Pancreas (tissue), 10 donors: ENCODE measurements at regions not wholly inside any gene's neighbourhood (a gene's known extent, or its start where the extent isn't known, plus 50 kb on each side); places are given as distances from the start of the nearest gene placed in this dataset.
"Not testable (repeated sequence)": the region's sequence is repeated elsewhere in the genome, so short reads cannot be mapped to it uniquely, and the experiment has no call there.

ENCODE experiments used
- ATAC-seq, 4 donors: fragments of 200-7000 bp; cut with Tn5 transposase; one replicate each; pipeline versions ENCODE4 v1.8.0 to v1.9.1; 2020; ENCODE audit warnings: mild to moderate bottlenecking in 4 of 4, moderate library complexity in 4 of 4
- DNase-seq, 6 donors: peaks; one replicate each; pipeline ENCODE4 v3.0.0-alpha.2; 2020
- FAIRE-seq: peaks from 2 replicates; lab custom pipeline; 2012; peaks lifted over from hg19 to GRCh38; lab: Jason Lieb, UNC
- H3K27ac ChIP-seq, 4 donors: fragments of 200-600 bp; sonication (generic); 1 replicate in 3 of 4; 2 replicates in 1 of 4; pipeline versions ENCODE4 v1.5.0 to v1.8.0; 2020
- H3K27me3 ChIP-seq, 4 donors: fragments of 200-600 bp; one replicate each; pipeline ENCODE4 v1.8.0; 2021
- H3K36me3 ChIP-seq, 3 donors: fragments of 200-600 bp; sonication (generic) in 1 of 3; one replicate each; pipeline versions ENCODE4 v1.5.0 to v1.8.0; 2020 to 2021
- H3K4me1 ChIP-seq, 3 donors: fragments of 200-600 bp; one replicate each; pipeline ENCODE4 v1.8.0; 2021
- H3K4me3 ChIP-seq, 4 donors: fragments of 200-600 bp; sonication (generic) in 2 of 4; one replicate each; pipeline versions ENCODE4 v1.5.0 to v1.8.0; 2020 to 2021
- H3K9me3 ChIP-seq, 4 donors: fragments of 200-600 bp; one replicate each; pipeline ENCODE4 v1.8.0; 2021
- WGBS, 2 donors: extraction: QIAGEN DNeasy Blood & Tissue Kit; methylation state at CpG; one replicate each; pipeline ENCODE4 v1.1.7; 2013; 5-methylcytosine and 5-hydroxymethylcytosine counted together
- intact Hi-C, 3 donors: fragments of 100-400 bp; cut with DNase I; formaldehyde crosslinking; loops; one replicate each; pipeline versions ENCODE4 v1.11.1 to v1.14.2; 2022
- donor health status: healthy with polysubstance abuse.
- donor health status: DM: no; HTN: no; CAD: no; lungs with moderate emphysema.
- donor health status: DM: no; HTN: no; CAD: no.
- donor health status: control.
- donor health status: control.
- donor health status: Bipolar disorder and iron deficiency.
- donor health status: DM: yes; HTN: yes; CAD: no.
- donor health status: DM: no; HTN: no; CAD: no.
- donor health status: DM: no; HTN: no; CAD: no.
- donor health status: DM: yes; HTN: yes; CAD: no.

DNA sequence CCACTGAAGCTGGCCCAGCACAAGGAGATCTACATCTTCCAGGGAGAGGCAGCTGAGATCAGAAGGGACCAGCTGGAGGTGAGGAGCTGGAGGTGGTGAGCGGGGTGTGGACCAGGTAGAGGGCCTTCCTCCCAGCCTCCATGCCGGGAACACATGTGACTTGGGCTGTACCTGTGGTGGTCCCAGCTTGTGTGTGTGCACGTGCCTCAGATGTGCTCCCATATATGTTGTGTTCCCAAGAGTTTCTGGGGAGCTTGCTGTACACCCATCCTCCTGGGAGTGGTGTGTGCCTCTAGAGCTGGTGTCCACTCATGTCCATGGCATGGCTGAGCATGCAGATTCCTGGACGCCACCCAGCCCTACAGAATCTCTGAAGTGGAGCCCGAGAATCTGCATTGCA lies 183.7 kb upstream of the AKAP13 start:
- H3K27ac ChIP-seq, H3K36me3 ChIP-seq, ATAC-seq, FAIRE-seq, H3K4me1 ChIP-seq, H3K9me3 ChIP-seq, H3K27me3 ChIP-seq, H3K4me3 ChIP-seq, intact Hi-C loops: not testable (repeated sequence)
- WGBS, 2 donors: 53 to 86% methylated on average over 2 of the region's 5 CpGs
- DNase-seq: peak in 1 of 6 donors; percentile 39

DNA sequence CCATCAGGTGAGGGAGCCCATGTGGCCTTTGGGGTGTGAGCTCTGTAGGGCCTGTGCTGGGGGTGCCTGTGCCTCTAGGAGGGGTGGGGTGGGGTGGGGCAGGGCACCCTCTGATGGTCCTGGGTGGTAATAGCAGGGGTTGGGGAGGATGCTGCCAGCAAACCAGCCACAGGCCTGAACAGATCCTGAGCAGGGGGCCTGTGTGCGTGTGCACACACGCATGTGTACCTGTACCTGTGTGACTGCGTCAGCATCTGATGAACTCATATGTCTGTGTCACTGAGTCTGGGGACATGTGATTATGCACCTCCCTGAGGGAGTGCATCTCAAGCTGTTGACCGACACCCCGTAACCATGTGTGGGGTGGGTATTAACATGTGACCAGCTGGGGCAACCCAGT lies 182.8 kb upstream of the AKAP13 start:
- H3K27me3 ChIP-seq, FAIRE-seq, H3K27ac ChIP-seq, H3K9me3 ChIP-seq, ATAC-seq, H3K4me1 ChIP-seq, DNase-seq, H3K4me3 ChIP-seq, intact Hi-C loops, H3K36me3 ChIP-seq: not testable (repeated sequence)
- no CpG with 5 or more reads among the region's 5 CpGs for WGBS, 2 donors

DNA sequence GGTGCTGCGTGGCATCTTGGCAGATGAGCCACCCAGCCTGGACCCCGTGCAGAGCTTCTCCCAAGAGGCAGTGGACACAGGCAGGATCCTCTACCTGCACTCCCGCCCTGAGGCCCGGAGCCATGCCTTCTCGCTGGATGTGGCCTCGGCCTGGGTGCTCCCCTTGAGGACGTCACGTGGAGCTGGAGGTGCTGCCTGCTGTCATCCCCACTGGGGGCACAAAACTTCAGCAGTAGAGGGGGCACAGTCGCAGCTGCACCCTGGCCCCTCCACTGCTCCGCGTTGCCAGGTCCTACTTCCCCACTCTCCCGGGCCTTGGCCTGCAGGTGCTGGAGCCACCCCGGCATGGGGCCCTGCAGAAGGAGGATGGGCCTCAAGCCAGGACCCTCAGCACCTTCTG lies 182.0 kb upstream of the AKAP13 start:
- H3K9me3 ChIP-seq, H3K4me3 ChIP-seq, H3K36me3 ChIP-seq, ATAC-seq, H3K27ac ChIP-seq, intact Hi-C loops, DNase-seq, H3K4me1 ChIP-seq, H3K27me3 ChIP-seq, FAIRE-seq: not testable (repeated sequence)
- WGBS, 2 donors: no CpG with 5 or more reads among the region's 13 CpGs

DNA sequence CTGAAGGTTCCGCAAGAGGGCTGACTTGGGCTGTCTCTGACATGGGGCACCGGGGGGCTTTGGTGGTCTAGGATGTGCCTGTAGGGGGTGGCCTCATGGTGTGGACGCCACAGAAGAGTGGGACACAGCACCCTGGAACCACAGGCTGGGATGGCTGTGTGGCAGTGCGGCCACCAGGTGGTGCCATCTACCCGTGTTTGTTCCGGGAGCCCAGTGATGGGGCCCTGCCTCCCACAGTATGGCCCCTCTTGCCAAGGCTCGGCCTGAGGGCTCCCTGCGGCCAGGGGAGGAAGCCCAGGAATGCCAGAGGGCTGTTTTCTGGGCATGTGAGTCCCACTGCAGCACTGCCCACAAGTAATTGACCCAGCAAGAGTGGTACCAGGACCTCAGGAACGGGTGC lies 180.2 kb upstream of the AKAP13 start:
- peak; percentile 82 to 99 (median 97) for ATAC-seq
- H3K27ac ChIP-seq, DNase-seq, intact Hi-C loops, H3K4me1 ChIP-seq, H3K36me3 ChIP-seq, H3K9me3 ChIP-seq, H3K4me3 ChIP-seq, H3K27me3 ChIP-seq, FAIRE-seq: not testable (repeated sequence)
- WGBS, 2 donors: 0% methylated on average over 1 of the region's 9 CpGs; no CpG with 5 or more reads in 1 of the 2 donors

DNA sequence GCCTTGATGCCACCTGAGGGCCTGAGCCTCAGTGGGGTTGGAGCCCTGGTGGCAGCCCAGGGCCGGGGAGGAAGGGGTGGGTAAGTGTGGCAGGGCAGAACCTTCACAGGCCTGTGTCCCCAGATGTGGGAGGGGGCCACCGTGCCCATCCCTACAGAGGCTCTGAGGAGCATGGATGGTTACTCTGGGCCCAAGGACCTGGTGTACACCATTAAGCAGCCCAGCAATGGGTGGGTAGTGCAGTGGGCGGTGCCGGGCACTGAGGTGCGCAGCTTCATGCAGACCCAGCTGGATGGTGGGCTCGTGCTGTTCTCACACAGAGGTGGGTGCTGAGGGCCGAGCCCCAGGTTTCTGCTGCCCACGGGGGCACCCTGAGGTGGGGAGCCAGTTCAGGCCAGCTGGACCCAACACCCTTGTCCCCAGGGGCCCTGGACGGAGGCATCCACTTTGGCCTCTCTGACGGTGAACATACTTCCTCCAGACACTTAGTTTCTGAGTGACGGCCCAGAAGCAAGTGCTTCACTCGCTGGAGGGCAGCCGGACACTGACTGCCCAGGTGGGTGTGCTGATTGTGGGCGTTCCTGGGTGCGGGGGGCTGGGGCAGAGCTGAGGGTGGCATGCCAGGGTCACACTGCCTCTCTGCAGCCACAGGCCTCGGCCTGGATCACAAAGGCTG lies 179.1 kb upstream of the AKAP13 start:
- intact Hi-C loops, FAIRE-seq: not testable (repeated sequence)
- ATAC-seq: peak in 1 of 4 donors; percentile 35

DNA sequence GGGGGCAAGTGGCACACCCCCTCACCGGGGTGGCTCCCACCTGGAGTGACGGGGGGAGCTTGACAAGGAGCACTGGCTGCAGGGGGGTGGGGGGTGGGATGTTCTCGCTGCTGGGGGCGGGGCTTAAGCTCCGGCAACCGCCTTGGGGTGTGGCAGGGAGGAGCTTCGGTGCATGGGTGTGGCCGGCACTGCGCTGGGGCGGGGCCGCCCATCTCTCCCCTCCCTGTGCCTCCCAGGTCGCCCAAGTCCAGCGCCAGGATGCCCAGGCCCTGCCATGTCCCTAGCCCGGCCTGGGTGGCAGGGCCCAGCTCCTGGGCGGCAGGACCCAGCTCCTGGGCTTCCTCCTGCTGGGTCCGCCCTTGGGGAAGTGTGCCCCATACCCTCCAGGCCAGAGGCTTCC lies 175.9 kb upstream of the AKAP13 start:
- H3K27me3 ChIP-seq, DNase-seq, H3K4me3 ChIP-seq, H3K9me3 ChIP-seq, FAIRE-seq, H3K36me3 ChIP-seq, H3K4me1 ChIP-seq, H3K27ac ChIP-seq, ATAC-seq, intact Hi-C loops: not testable (repeated sequence)
- 89% methylated on average over 5 of the region's 16 CpGs; no CpG with 5 or more reads in 1 of the 2 donors for WGBS, 2 donors

More for the DNA sequence above, 179.1 kb upstream of the AKAP13 start:
- not testable (repeated sequence) for H3K27ac ChIP-seq, H3K27me3 ChIP-seq, DNase-seq, H3K4me3 ChIP-seq, H3K36me3 ChIP-seq, H3K9me3 ChIP-seq, H3K4me1 ChIP-seq
- WGBS, 2 donors: 48 to 54% methylated on average over 5 to 6 of the region's 16 CpGs

DNA sequence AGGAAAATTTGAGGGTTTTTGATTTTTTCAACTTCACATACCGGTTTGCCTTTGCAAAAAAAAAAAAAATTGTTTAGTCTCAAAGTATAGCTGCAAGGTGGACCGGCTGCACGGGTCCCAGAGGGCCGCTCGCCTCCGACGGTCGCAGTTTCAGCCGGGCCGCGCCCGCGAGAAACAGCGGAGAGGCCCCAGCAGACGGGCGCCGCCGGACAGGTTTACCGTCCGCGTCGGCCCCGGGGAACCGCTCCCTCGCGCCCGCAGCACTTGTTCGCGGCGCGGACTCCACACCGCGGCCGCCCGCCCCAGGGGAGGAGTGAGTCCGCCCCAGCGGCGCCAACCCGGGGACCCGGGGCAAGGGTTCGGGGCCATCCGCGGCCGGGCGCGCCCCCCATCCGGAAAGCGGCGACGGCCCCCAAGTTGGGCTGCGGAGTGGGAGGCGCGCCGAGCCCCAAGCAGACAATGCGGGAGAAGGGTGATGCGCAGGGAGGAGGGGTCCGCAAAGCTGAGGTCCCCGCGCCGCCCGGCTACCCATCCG lies 146.5 kb upstream of the AKAP13 start:
- H3K27me3 ChIP-seq, H3K4me1 ChIP-seq, H3K36me3 ChIP-seq, intact Hi-C loops, ATAC-seq, H3K27ac ChIP-seq, FAIRE-seq, H3K9me3 ChIP-seq: not testable (repeated sequence)
- peak in 3 of 6 donors; percentile 25 to 58 (median 27) for DNase-seq
- 1% methylated on average over 23 to 48 of the region's 62 CpGs for WGBS, 2 donors
- peak overlapping the region in 3 of 4 donors; percentile 16 to 45 (median 40) for H3K4me3 ChIP-seq

DNA sequence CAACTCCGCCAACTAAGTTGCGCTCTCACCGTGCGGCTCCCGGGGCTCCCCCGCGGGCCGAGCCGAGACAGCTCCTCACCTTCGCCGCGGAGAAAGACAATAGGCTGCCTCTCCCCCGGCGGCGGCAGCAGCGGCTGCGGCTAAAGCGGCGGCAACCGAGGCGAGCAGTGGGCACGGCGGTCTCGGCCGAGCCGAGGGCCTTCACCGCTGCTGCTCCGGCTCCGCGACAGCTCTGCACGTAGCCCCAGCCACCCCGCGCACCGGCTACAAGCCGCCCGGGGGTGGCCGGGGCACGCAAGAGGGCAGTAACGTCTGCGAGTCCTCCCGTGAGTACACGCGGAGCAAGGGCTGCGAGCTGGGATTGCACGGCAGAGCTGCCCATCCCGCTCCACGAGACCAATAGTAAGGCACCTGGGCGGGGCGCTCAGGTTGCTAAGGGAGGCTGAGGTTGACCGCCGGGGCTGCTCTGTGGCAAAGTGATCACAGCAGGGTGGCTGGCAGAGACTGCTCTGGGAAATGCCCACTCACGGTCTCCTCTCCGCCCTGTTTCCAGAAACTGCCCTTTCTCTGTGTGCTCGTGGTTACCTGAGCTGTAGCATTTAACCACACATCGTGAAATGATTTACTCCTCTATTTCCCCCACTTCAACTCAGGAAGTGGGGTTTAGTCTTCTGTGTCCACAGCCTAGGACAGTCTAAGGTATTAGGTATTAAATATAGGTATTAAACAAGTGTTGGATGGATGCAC lies 145.8 kb upstream of the AKAP13 start:
- H3K4me3 ChIP-seq: peak overlapping the region in 1 of 4 donors; percentile 32
- 2% methylated on average over 19 of the region's 55 CpGs; no CpG with 5 or more reads in 1 of the 2 donors for WGBS, 2 donors
- H3K36me3 ChIP-seq: not testable (repeated sequence)

DNA sequence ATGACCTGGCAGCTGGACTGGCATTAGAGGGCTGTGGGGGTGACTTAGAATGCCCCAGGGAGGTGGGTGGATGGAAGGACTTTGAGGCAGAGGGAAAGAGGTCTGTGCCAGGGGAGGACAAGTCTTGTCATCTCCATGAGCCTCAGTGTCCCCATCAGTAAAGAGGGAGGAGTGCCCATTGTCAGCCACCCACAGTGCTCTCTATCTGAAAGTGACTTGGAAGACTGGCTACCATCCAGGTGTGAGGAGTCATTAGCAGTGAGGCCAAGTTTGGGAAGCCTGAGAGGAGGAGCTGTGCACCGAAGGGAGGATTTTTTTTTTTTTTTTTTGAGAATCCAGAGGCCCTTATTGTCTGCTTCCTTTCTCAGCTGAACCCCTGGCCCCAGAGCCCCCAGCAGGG lies 136.3 kb upstream of the AKAP13 start:
- H3K27ac ChIP-seq, H3K9me3 ChIP-seq, intact Hi-C loops, H3K4me3 ChIP-seq, H3K36me3 ChIP-seq, FAIRE-seq, H3K27me3 ChIP-seq, DNase-seq, H3K4me1 ChIP-seq, ATAC-seq: not testable (repeated sequence)
- 33% methylated on average over 1 of the region's 1 CpG for WGBS, 2 donors

More for the DNA sequence above, 145.8 kb upstream of the AKAP13 start:
- H3K9me3 ChIP-seq, H3K27me3 ChIP-seq, H3K4me1 ChIP-seq, DNase-seq, ATAC-seq, intact Hi-C loops, FAIRE-seq: not testable (repeated sequence)
- peak overlapping the region in 1 of 4 donors; percentile 52 for H3K27ac ChIP-seq

DNA sequence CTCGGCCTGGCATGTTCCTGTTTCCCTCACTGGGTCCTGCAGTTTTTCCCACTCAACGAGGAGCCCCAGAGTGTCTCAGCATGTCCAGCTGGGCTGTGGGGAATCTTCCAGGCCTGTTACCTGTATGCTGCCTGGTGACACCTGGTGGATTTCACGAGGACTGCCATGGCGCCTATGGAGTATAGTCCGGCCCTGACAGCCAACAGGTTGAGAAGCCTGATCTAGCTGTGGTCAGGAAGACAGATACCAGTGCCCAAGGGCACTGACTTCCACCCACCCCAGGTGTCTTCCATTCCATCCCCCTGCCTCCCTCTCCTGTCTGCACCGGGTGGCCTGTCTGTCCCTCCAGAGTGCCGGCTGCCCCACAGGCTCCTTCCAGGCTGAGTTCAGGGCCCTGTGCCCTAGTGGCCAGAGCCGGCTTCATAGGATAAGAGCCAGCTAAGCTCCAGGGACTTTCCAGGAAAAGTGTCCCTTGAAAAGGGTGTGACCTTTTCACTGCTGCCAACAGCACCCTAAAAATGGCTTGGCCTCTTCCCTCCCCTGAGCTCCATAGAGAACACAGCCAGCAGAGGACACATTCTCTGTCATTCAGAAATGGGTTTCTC lies 129.4 kb upstream of the AKAP13 start:
- H3K27ac ChIP-seq, H3K27me3 ChIP-seq, intact Hi-C loops, H3K36me3 ChIP-seq, FAIRE-seq, H3K9me3 ChIP-seq, H3K4me3 ChIP-seq, H3K4me1 ChIP-seq: not testable (repeated sequence)
- DNase-seq (peak; percentile 55 to 86 (median 67)), ATAC-seq (peak in 1 of 4 donors; percentile 54)
- WGBS, 2 donors: 38 to 39% methylated on average over 7 to 8 of the region's 8 CpGs

DNA sequence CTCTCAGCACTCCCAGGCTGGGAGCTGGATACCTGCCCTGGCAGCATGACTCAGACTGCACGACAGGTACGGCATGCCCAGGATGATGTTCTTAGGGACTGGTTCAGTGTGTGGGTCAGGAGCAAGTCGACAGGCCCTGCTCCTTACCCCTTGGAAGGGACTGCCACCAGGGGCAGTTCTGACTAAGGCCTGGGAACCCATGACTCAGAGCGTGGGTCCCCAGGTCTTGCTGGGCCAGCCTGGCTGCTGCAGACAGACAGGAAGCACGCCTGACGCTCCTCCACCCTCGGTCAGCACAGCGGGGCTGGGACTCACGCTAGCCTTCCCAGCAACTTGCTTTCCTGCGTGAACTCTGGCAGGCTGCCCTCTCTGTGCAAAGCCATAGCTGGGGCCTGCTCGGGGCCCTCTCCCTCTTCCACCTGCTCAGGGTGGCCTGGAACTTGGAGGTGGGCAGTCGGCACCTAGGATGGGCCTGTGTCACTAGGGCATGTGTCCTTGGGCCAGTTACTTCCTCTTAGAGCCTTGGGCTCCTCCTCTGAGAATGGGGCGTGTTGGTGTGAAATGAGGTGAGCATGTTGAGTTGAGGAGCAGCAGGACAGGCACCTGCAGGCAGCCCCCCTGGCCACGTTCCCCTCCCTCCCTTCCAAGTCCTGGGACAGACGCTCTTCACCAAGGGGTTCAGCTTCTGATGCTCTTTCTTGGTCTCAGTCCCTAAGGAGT lies 127.0 kb upstream of the AKAP13 start:
- 76 to 87% methylated on average over 9 to 15 of the region's 15 CpGs for WGBS, 2 donors
- ATAC-seq: peak in 2 of 4 donors; percentile 36 to 51

More for the DNA sequence above, 127.0 kb upstream of the AKAP13 start:
- H3K27me3 ChIP-seq, H3K36me3 ChIP-seq, FAIRE-seq, intact Hi-C loops, H3K4me1 ChIP-seq, H3K9me3 ChIP-seq, H3K27ac ChIP-seq, H3K4me3 ChIP-seq: not testable (repeated sequence)
- peak in 1 of 6 donors; percentile 39 for DNase-seq
